CD4-positive, alpha-beta T cell (primary cell): ENCODE measurements at regions not wholly inside any gene's neighbourhood (a gene's known extent, or its start where the extent isn't known, plus 50 kb on each side); places are given as distances from the start of the nearest gene placed in this dataset.

Experiments
- ATAC-seq: fragments of 200-7000 bp; cut with Tn5 transposase; one replicate; pipeline ENCODE4 v1.10.0; 2022; ENCODE audit warnings: mild to moderate bottlenecking; ENCODE audit not compliant: poor library complexity
- CTCF ChIA-PET: fragments of 350-600 bp; sonication (Branson Sonifier 250); formaldehyde crosslinking; loops from one replicate; lab custom pipeline; 2021; ENCODE audit warnings: antibody characterized with exemption, inconsistent platforms; lab: Charles Lee
- POLR2A ChIA-PET: fragments of 350-600 bp; sonication (Branson Sonifier 250); formaldehyde crosslinking; loops from one replicate; lab custom pipeline; 2021; ENCODE audit warnings: antibody characterized with exemption, inconsistent platforms; lab: Charles Lee
- DNase-seq, 14 experiments: peaks; one replicate each; pipeline ENCODE4 v3.0.0-alpha.2; 2013 to 2020; ENCODE audit warnings: mixed read lengths in 2 of 14
- H3K27ac ChIP-seq, 2 donors: one replicate each; pipeline versions ENCODE4 v1.5.1 to v1.7.0; 2013; ENCODE audit warnings: low read length in 2 of 2, low read depth in 1 of 2, mild to moderate bottlenecking in 1 of 2
- H3K27me3 ChIP-seq, 2 experiments: 1 replicate in 1 of 2; 2 replicates in 1 of 2; pipeline versions ENCODE4 v1.6.1 to v1.7.0; 2013; ENCODE audit warnings: low read length in 2 of 2, control low read depth in 1 of 2, mild to moderate bottlenecking in 1 of 2, moderate library complexity in 1 of 2; ENCODE audit not compliant: insufficient read depth in 2 of 2, control insufficient read depth in 1 of 2
- H3K36me3 ChIP-seq: one replicate; pipeline ENCODE4 v1.6.1; 2013; ENCODE audit warnings: low read length, control low read depth; ENCODE audit not compliant: insufficient read depth
- H3K4me1 ChIP-seq: one replicate; pipeline ENCODE4 v1.6.1; 2013; ENCODE audit warnings: low read length, control low read depth; ENCODE audit not compliant: insufficient read depth
- H3K4me3 ChIP-seq: one replicate; pipeline ENCODE4 v1.5.1; 2013; ENCODE audit warnings: mild to moderate bottlenecking, low read length, moderate library complexity
- H3K9me3 ChIP-seq, 2 experiments: 1 replicate in 1 of 2; 2 replicates in 1 of 2; pipeline versions ENCODE4 v1.6.1 to v1.7.0; 2013; ENCODE audit warnings: low read length in 2 of 2, mild to moderate bottlenecking in 2 of 2, control low read depth in 1 of 2, moderate library complexity in 1 of 2; ENCODE audit not compliant: control insufficient read depth in 1 of 2, insufficient read depth in 1 of 2
- H3K27ac Mint-ChIP-seq: one replicate; pipeline ENCODE4 v1.8.0; 2020; ENCODE audit warnings: mixed read lengths
- H3K27me3 Mint-ChIP-seq: one replicate; pipeline ENCODE4 v1.8.0; 2021; ENCODE audit warnings: mixed read lengths
- H3K36me3 Mint-ChIP-seq: one replicate; pipeline ENCODE4 v1.8.0; 2021; ENCODE audit warnings: low read depth, mixed read lengths
- H3K4me1 Mint-ChIP-seq: one replicate; pipeline ENCODE4 v1.8.0; 2021; ENCODE audit warnings: low read depth, mixed read lengths
- H3K4me3 Mint-ChIP-seq: one replicate; pipeline ENCODE4 v1.8.0; 2020; ENCODE audit warnings: mild to moderate bottlenecking, mixed read lengths
- H3K9me3 Mint-ChIP-seq: one replicate; pipeline ENCODE4 v1.8.0; 2020; ENCODE audit warnings: mixed read lengths
- intact Hi-C, 2 experiments: fragments of 100-400 bp; cut with DNase I in 1 of 2; cut with micrococcal nuclease in 1 of 2; formaldehyde crosslinking; loops; one replicate each; pipeline versions ENCODE4 v1.15.1 to v1.9.0; 2023 to 2025; cut with DNase I, micrococcal nuclease
- TF ChIP-seq, protein P1 (sequence below): fragments of 200-600 bp; IDR thresholded peaks from one replicate; pipeline ENCODE4 v1.8.0; 2022; ENCODE audit warnings: antibody characterized with exemption, mild to moderate bottlenecking

DNA sequence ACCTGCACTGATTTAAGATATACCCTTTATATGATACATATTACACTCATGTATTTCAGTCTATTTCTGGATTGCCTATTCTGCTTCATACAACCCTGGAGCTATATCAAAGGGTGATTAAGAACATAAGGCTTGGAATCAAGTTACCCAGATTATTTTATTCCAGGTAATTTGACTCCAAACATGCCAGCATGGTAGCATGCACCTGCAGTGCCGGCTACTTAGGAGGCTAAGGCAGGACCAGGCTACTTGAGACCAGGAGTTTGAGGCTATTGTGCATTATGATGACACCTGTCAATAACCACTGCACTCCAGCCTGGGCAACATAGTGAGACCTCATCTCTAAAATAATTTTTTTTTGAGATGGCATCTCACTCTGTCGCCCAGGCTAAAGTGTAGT lies 50.4 kb upstream of the NEO1 start:
- Mint-ChIP-seq H3K4me1 (no peaks in the 10 kb centered on the region), H3K4me3 (no peak overlapping the region), H3K27ac (no peak overlapping the region), H3K36me3 (no peaks in the 10 kb centered on the region), H3K27me3 (peaks cover 37% of the 10 kb centered on the region), H3K9me3 (no peaks in the 10 kb centered on the region)
- H3K27me3 ChIP-seq: no peaks in the 10 kb centered on the region
- intact Hi-C loops: no loop called here
- DNase-seq (no peak), ATAC-seq (no peak)
- no peaks in the 10 kb centered on the region for H3K9me3 ChIP-seq
- no peak overlapping the region for H3K4me3 ChIP-seq
- TF ChIP-seq, protein P1, sequence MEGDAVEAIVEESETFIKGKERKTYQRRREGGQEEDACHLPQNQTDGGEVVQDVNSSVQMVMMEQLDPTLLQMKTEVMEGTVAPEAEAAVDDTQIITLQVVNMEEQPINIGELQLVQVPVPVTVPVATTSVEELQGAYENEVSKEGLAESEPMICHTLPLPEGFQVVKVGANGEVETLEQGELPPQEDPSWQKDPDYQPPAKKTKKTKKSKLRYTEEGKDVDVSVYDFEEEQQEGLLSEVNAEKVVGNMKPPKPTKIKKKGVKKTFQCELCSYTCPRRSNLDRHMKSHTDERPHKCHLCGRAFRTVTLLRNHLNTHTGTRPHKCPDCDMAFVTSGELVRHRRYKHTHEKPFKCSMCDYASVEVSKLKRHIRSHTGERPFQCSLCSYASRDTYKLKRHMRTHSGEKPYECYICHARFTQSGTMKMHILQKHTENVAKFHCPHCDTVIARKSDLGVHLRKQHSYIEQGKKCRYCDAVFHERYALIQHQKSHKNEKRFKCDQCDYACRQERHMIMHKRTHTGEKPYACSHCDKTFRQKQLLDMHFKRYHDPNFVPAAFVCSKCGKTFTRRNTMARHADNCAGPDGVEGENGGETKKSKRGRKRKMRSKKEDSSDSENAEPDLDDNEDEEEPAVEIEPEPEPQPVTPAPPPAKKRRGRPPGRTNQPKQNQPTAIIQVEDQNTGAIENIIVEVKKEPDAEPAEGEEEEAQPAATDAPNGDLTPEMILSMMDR: no peak
- CTCF ChIA-PET: no interaction called here
- POLR2A ChIA-PET: no interaction called here
- H3K36me3 ChIP-seq: no peaks in the 10 kb centered on the region
- H3K4me1 ChIP-seq: no peaks in the 10 kb centered on the region
- H3K27ac ChIP-seq: no peak overlapping the region

GRCh38 chr15:73000293-73000692 lies 52.0 kb upstream of the NEO1 start:
- intact Hi-C loops: no loop called here
- H3K36me3 Mint-ChIP-seq: no peaks in the 10 kb centered on the region
- Histone ChIP-seq H3K27ac (no peak overlapping the region), H3K4me1 (no peaks in the 10 kb centered on the region), H3K4me3 (no peak overlapping the region), H3K27me3 (no peaks in the 10 kb centered on the region), H3K36me3 (no peaks in the 10 kb centered on the region), H3K9me3 (no peaks in the 10 kb centered on the region)
- ChIA-PET POLR2A (no interaction called here), CTCF (no interaction called here)
- no peaks in the 10 kb centered on the region for H3K9me3 Mint-ChIP-seq
- ATAC-seq (no peak), DNase-seq (no peak)
- TF ChIP-seq, protein P1: no peak
- no peak overlapping the region for H3K4me3 Mint-ChIP-seq
- peaks cover 42% of the 10 kb centered on the region for H3K27me3 Mint-ChIP-seq
- no peak overlapping the region for H3K27ac Mint-ChIP-seq
- H3K4me1 Mint-ChIP-seq: no peaks in the 10 kb centered on the region

GRCh38 chr15:72999586-72999985 lies 52.7 kb upstream of the NEO1 start:
- H3K36me3 Mint-ChIP-seq: no peaks in the 10 kb centered on the region
- Histone ChIP-seq H3K27ac (no peak overlapping the region), H3K4me3 (no peak overlapping the region), H3K27me3 (peaks cover 0 to 2% of the 10 kb centered on the region in 2 experiments), H3K9me3 (no peaks in the 10 kb centered on the region), H3K36me3 (no peaks in the 10 kb centered on the region), H3K4me1 (no peaks in the 10 kb centered on the region)
- intact Hi-C loops: no loop called here
- H3K4me3 Mint-ChIP-seq: no peak overlapping the region
- H3K4me1 Mint-ChIP-seq: no peaks in the 10 kb centered on the region
- H3K9me3 Mint-ChIP-seq: no peaks in the 10 kb centered on the region
- CTCF ChIA-PET: no interaction called here
- no peak overlapping the region for H3K27ac Mint-ChIP-seq
- POLR2A ChIA-PET: no interaction called here
- H3K27me3 Mint-ChIP-seq: peaks cover 36% of the 10 kb centered on the region
- no peak for DNase-seq
- ATAC-seq: no peak
- TF ChIP-seq, protein P1: no peak
